Type B pancreatic cell (in vitro differentiated cells): ENCODE measurements at regions not wholly inside any gene's neighbourhood (a gene's known extent, or its start where the extent isn't known, plus 50 kb on each side); places are given as distances from the start of the nearest gene placed in this dataset.

ENCODE experiments used
- DNase-seq: peaks from one replicate; pipeline ENCODE4 v3.0.0; 2021; ENCODE audit warnings: mixed read lengths; ENCODE audit not compliant: unreplicated experiment; ENCODE audit errors: extremely low spot score
- H3K27ac Mint-ChIP-seq: 2 replicates; pipeline ENCODE4 v1.8.0; 2021; ENCODE audit warnings: mild to moderate bottlenecking, mixed read lengths
- H3K27me3 Mint-ChIP-seq: 2 replicates; pipeline ENCODE4 v1.8.0; 2021; ENCODE audit warnings: mixed read lengths
- H3K36me3 Mint-ChIP-seq: 2 replicates; pipeline ENCODE4 v1.8.0; 2021; ENCODE audit warnings: mixed read lengths
- H3K4me1 Mint-ChIP-seq: one replicate; pipeline ENCODE4 v1.8.0; 2021; ENCODE audit warnings: mixed read lengths; ENCODE audit not compliant: unreplicated experiment
- H3K4me3 Mint-ChIP-seq: 2 replicates; pipeline ENCODE4 v1.8.0; 2021; ENCODE audit warnings: mild to moderate bottlenecking, mixed read lengths
- H3K9me3 Mint-ChIP-seq: 2 replicates; pipeline ENCODE4 v1.8.0; 2021; ENCODE audit warnings: mixed read lengths
- CTCF ChIP-seq: fragments of 200-600 bp; sonication (generic); conservative IDR thresholded peaks from 2 replicates; pipeline ENCODE4 v1.5.0; 2021; ENCODE audit warnings: antibody characterized with exemption, mild to moderate bottlenecking

GRCh38 chr1:30068787-30069472 lies 654.5 kb downstream of the MATN1 start:
- no peaks in the 10 kb centered on the region for H3K4me1 Mint-ChIP-seq
- H3K9me3 Mint-ChIP-seq: no peaks in the 10 kb centered on the region
- no peaks in the 10 kb centered on the region for H3K36me3 Mint-ChIP-seq
- no peaks in the 10 kb centered on the region for H3K27me3 Mint-ChIP-seq
- DNase-seq: no peak
- no peak overlapping the region for H3K27ac Mint-ChIP-seq
- H3K4me3 Mint-ChIP-seq: no peak overlapping the region
- no peak for TF ChIP-seq CTCF

- H3K36me3 Mint-ChIP-seq: no peaks in the 10 kb centered on the region
- no peaks in the 10 kb centered on the region for H3K27me3 Mint-ChIP-seq
- no peak for TF ChIP-seq CTCF
- no peak overlapping the region for H3K27ac Mint-ChIP-seq
- no peaks in the 10 kb centered on the region for H3K9me3 Mint-ChIP-seq
- H3K4me3 Mint-ChIP-seq: no peak overlapping the region
- DNase-seq: no peak
- H3K4me1 Mint-ChIP-seq: peaks cover 13% of the 10 kb centered on the region
These were observed 658.8 kb downstream of the MATN1 start for GRCh38 chr1:30064547-30064946.

- H3K36me3 Mint-ChIP-seq: no peaks in the 10 kb centered on the region
- H3K4me1 Mint-ChIP-seq: peaks cover 19% of the 10 kb centered on the region
- no peaks in the 10 kb centered on the region for H3K27me3 Mint-ChIP-seq
- H3K4me3 Mint-ChIP-seq: no peak overlapping the region
- no peak overlapping the region for H3K27ac Mint-ChIP-seq
- no peak for DNase-seq
- no peaks in the 10 kb centered on the region for H3K9me3 Mint-ChIP-seq
- TF ChIP-seq CTCF: no peak
These were observed 659.6 kb downstream of the MATN1 start for GRCh38 chr1:30063621-30064280.

GRCh38 chr1:30061292-30062220 lies 661.8 kb downstream of the MATN1 start:
- H3K27ac Mint-ChIP-seq: peak overlapping the region; percentile 32
- no peaks in the 10 kb centered on the region for H3K9me3 Mint-ChIP-seq
- no peak for DNase-seq
- H3K36me3 Mint-ChIP-seq: no peaks in the 10 kb centered on the region
- peaks cover 6% of the 10 kb centered on the region for H3K27me3 Mint-ChIP-seq
- peak overlapping the region; percentile 15 for H3K4me3 Mint-ChIP-seq
- TF ChIP-seq CTCF: no peak
- H3K4me1 Mint-ChIP-seq: peaks cover 19% of the 10 kb centered on the region

- H3K27ac Mint-ChIP-seq: no peak overlapping the region
- H3K9me3 Mint-ChIP-seq: no peaks in the 10 kb centered on the region
- peaks cover 19% of the 10 kb centered on the region for H3K4me1 Mint-ChIP-seq
- H3K36me3 Mint-ChIP-seq: no peaks in the 10 kb centered on the region
- peaks cover 10% of the 10 kb centered on the region for H3K27me3 Mint-ChIP-seq
- no peak for DNase-seq
- H3K4me3 Mint-ChIP-seq: no peak overlapping the region
- no peak for TF ChIP-seq CTCF
These were observed 662.6 kb downstream of the MATN1 start for GRCh38 chr1:30060738-30061137.
